GM21515 (cell line): ENCODE measurements at regions not wholly inside any gene's neighbourhood (a gene's known extent, or its start where the extent isn't known, plus 50 kb on each side); places are given as distances from the start of the nearest gene placed in this dataset.
"Not testable (repeated sequence)": the region's sequence is repeated elsewhere in the genome, so short reads cannot be mapped to it uniquely, and the experiment has no call there.

ENCODE experiments used
- ATAC-seq: cut with Tn5 transposase; IDR thresholded peaks from one replicate; pipeline ENCODE4 v1.9.1; 2021; ENCODE audit not compliant: unreplicated experiment

GRCh38 chr5:89199306-89199705, 316.3 kb upstream of the MEF2C start:
- no peak for ATAC-seq

GRCh38 chr5:89191374-89191773, 308.4 kb upstream of the MEF2C start:
- ATAC-seq = no peak

DNA sequence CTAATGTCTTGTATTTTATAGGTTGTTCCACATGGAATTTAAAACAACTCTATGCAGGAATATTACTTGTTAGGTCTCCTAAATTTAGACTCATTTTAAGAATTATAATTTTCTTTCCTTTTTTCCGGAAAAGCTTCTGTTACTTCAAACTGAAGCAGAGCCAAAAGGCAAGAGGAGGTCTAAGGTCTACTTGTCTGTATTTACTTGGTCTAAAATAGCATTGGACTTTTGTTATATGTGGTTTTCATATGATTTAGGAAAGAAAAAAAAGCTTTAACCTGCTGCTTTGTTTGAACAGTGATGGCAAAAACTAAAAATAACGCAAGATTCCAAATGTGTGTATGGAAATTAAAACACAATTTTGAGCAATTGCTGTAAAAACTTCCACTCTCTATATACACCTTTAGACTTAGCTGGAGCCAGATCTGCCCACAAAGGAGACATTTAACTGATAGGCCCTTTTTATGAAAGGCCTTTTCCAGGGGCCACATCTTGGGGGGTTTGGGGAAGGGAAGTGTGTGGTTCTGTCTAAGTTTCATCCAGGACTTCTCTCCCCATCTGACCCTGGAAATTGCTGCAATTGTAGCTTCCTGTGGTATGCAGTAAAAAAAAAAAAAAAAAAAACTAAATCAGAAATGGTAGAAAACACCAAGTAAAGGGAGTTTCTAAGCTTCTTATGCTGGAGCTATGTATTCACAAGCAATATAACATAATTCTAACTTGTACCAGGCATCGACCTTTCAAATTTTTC, 307.7 kb upstream of the MEF2C start:
- ATAC-seq = no peak

DNA sequence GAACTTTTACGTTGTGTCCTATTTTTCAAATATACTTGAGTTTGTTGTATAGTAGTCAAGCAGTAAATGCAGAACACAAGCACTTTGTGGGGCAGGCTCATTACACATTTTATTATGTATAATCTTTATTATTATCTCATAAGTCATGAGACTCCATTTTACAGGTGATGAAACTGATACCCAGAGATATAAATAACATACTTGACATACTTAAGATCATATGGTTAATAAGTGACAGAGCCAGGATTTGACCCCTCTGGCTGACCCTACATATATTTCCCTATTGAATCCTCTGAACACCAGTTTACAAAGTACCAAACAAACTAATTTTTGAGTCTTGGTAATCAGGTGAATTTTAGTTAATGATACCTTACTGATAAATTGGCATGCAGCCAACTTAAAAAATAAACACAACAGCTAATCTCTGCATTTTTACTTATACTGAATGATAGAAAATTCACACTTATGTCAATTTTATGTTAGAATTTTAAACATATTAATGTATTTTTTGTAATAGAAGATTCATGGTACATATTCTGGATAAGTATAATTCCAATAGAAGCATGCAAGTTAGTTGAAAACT, 305.0 kb upstream of the MEF2C start:
- ATAC-seq = no peak

GRCh38 chr5:89187268-89187667, 304.3 kb upstream of the MEF2C start:
- ATAC-seq = no peak

DNA sequence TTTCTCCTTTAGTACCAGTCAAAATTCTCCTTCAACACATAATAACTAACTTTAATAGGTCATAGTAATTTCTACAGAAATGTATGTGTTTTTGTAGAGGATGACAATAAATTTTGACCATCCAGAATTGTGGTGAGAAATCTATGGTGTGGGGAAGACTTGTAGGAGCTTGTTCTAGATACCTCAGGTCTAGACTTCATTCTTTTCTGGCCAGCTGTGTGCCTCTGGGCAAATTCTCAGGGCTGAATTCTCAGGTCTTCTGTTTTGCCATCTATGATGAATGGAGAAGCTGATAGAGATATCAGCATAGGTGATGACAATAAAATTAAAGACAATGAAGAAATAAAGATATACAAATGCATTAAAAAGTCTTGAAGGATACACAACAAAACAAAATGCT, 298.6 kb upstream of the MEF2C start:
- ATAC-seq = no peak

GRCh38 chr5:89179731-89180130, 296.7 kb upstream of the MEF2C start:
- ATAC-seq = no peak

GRCh38 chr5:89178541-89178940, 295.6 kb upstream of the MEF2C start:
- ATAC-seq = no peak

GRCh38 chr5:89173528-89173927, 290.5 kb upstream of the MEF2C start:
- no peak for ATAC-seq

DNA sequence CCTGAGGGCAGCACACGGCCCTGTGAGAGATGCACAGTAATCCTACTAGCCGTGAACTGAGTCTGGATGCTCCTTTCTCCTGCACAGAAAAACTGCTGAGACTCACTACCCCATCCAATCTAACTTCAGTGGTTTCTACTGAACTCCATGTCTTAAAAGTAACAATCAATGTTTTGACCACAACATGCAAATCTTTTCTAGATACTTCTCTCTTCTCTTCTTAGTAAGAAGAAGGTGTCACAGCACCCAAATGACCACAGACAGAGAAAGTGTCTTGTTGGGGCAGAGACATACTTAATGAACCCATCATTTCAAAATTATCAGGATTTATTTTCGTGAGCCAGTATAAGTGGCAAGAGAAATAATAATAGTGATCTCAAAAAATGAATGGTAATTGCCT, 285.8 kb upstream of the MEF2C start:
- peak; percentile 85 for ATAC-seq

GRCh38 chr5:89164703-89165102, 281.7 kb upstream of the MEF2C start:
- not testable (repeated sequence) for ATAC-seq

GRCh38 chr5:89156226-89156625, 273.2 kb upstream of the MEF2C start:
- no peak for ATAC-seq

- no peak for ATAC-seq
Observed at GRCh38 chr5:89147031-89147430, 264.0 kb upstream of the MEF2C start.

DNA sequence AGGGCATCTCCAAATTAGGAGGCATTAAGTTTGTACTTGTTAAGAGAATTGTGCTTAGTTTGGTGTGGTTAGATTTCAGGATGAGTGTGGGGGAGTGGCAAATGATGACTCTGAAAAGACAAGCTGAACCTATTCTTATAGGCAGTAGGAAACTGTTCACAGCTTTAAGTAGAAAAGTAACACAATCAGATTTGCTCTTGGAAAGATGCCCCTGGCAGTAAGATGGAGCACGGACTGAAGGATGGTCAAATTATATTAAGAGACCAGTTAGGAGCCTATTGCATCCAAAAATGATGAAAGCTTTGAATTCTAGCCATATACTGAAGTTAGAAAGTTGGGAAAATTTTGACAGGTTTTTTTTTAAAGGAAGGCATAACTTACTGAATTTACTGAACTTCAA, 254.2 kb upstream of the MEF2C start:
- no peak for ATAC-seq

- no peak for ATAC-seq
Observed at GRCh38 chr5:89133975-89134374, 251.0 kb upstream of the MEF2C start.

DNA sequence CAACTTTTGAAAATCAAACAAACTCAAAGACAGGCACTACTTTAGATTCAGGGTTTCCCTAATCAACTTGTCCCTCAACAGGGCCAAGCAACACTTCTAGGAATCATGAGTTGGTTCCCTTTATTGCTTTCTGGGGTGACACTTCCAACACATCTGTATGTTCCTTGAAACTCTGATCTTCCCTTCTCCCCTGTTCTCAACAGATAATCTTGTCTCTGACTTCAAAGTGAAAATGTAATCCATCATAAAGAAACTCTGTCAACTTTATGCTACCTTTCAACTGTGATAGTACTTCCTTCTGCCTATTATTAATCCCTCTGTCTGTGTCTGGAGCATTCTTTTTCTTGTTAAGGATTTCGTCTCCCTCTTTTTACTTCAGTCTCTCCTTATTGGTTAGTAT, 250.1 kb upstream of the MEF2C start:
- ATAC-seq = no peak

GRCh38 chr5:89130851-89131250, 247.9 kb upstream of the MEF2C start:
- no peak for ATAC-seq

DNA sequence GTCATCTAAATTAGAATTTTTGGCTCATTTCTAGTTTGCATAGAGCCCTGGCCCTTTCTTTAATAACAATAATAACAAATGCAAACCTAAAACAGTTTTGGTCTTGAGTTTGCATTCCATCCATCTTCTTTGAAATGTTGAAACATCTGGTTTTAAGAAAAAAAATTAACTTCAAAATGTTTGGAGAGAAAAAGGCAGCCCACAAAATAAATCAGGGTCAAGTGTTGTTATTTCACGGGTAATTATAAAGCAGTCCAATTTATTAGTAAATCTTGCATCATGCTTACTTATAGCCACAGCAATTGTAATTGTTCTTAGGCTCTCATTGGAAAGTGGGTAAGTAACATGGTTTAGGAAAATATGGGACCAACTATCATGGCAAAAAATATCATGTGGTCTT, 247.0 kb upstream of the MEF2C start:
- no peak for ATAC-seq

GRCh38 chr5:89128906-89129625, 246.1 kb upstream of the MEF2C start:
- ATAC-seq = no peak

- no peak for ATAC-seq
Observed at GRCh38 chr5:89128092-89128491, 245.1 kb upstream of the MEF2C start.

GRCh38 chr5:89127191-89127590, 244.2 kb upstream of the MEF2C start:
- no peak for ATAC-seq

- ATAC-seq = no peak
Observed at GRCh38 chr5:89125372-89125771, 242.4 kb upstream of the MEF2C start.
